Dedifferentiated amniotic fluid mesenchymal stem cell (primary cell): ENCODE measurements at regions not wholly inside any gene's neighbourhood (a gene's known extent, or its start where the extent isn't known, plus 50 kb on each side); places are given as distances from the start of the nearest gene placed in this dataset.

Experiments
- DNase-seq: peaks from one replicate; pipeline ENCODE4 v3.0.0-alpha.2; 2016; ENCODE audit errors: extremely low spot score

DNA sequence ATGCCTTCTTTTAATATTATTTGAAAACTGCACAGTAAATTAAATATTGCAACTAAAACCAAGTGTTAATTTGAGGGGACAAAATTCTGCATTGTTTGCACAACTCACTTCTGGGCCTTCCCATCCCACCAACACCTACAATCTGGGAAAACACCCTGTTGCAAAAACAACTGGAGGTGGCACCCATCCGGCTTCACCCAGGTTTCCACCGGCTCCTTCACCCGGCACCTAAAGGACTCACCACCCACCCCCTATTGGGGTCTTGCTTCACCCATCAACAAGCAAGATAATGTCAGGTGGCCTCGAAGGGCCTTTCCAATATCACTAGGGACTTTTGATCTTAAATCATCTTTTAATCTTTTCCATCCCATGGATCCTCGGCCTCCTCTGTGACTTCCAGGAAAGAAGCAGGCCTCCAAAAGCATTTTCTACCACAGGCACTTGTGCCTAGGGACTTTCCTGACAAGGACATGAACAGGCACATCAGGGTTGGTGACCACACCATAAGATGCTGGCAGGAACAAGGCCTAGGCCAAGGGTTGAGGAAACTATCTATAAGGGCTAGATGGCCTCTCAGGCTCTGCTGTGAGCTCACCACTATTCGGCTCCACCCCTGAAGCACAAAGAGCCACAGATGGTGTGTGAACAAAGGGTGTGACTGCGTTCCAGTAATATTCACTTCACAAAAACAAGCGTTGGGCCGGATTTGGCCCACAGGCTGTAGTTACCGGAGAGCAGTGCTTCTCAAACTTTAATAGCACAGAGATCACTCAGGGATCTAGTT, 205.1 kb downstream of the AUH start:
- DNase-seq, result no peak

DNA sequence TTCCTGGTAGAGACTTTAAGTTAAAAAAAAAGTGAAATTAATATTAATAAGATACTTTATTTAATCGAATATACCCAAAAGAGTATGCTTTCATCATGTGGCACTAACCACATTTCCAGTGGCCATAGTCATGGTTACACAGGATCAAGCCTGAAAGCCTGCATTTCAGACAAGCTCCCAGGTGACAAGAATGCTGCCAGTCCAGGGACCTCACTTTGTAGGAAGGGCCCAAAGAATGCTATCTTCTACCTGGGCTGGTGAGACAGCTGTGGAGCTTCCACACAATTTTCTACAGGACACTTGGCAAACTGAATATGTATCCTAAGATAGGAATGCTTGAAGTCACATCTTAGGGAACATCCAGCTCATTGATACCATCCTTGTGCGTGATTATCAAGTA, 203.8 kb downstream of the AUH start:
- DNase-seq, result no peak

DNA sequence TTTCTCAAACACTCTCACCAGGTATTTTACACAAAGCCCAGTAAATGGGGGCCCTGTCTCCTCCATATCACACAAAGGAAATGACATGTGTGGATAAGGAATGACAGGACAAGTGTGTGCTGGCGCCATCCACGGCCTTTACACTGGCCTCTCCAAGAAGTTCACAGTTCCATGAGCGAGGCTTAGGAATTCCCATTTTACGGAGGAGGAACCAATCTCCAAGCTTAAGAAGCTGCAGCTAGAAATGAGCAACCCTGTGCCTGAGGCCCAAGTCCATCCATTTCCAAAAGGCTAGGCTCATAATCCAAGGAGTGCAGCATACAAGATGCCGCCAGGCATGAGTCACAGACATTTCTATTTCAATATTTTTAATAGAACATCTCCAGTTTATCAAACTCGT, 203.4 kb downstream of the AUH start:
- no peak for DNase-seq

DNA sequence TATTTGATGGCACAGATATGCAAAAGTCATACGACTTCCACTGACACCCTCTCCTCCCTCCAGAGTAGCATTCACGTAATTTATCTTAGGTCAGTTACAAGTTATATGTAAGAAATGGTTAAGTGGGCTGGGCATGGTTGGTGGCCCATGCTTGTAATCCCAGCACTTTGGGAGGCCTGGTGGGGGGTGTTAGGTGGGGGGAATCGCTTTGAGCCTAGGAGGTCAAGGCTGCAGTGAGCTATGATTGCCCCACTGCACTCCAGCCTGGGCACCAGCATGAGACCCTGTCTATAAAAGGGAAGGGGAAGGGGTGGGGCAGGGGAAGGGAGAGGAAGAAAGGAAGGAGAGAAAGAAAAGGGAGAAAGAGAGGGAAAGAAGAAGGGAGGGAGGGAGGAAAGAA, 202.8 kb downstream of the AUH start:
- DNase-seq, result no peak

DNA sequence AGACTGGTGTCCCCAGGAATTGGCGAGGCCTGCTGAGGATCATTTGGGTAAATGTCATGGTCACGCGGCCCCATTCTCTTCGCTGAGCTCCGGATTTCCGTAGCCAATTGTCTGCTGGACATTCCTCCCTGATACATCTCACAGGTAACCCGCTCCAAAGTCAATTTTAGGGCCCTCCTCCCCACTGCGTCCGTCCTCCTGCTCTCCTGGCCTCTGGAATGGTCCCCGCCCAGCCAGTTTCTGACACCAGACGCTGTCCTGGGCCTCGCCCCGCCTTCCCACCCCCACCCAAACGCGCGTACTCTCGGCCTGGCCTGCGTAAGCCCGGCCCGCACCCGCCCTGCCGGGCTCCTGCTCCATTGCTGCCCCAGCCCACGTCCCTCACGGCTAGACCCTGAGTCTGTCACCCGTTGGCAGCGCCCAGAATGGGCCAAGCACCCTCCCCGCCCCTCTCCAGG, 202.0 kb downstream of the AUH start:
- DNase-seq, result no peak

DNA sequence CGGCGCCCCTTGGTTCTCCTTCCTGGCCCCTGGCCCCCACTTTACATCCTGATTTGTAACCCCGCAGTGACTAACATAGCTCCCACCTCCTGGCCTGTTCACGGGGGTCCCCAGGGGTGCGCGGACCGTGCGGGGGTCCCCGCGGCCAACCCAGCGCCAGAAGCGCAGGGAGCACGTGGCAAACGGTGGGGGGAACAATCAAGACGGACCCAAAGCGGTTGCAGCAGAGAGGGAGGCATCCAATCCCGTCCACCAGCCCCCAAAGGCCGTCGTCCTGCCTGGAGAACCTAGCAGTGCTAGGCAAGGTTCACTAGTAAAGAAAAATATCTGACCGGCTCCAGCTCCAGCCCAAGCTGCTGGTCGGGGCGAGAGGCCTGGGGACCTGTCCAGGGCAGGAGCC, 201.5 kb downstream of the AUH start:
- no peak for DNase-seq

DNA sequence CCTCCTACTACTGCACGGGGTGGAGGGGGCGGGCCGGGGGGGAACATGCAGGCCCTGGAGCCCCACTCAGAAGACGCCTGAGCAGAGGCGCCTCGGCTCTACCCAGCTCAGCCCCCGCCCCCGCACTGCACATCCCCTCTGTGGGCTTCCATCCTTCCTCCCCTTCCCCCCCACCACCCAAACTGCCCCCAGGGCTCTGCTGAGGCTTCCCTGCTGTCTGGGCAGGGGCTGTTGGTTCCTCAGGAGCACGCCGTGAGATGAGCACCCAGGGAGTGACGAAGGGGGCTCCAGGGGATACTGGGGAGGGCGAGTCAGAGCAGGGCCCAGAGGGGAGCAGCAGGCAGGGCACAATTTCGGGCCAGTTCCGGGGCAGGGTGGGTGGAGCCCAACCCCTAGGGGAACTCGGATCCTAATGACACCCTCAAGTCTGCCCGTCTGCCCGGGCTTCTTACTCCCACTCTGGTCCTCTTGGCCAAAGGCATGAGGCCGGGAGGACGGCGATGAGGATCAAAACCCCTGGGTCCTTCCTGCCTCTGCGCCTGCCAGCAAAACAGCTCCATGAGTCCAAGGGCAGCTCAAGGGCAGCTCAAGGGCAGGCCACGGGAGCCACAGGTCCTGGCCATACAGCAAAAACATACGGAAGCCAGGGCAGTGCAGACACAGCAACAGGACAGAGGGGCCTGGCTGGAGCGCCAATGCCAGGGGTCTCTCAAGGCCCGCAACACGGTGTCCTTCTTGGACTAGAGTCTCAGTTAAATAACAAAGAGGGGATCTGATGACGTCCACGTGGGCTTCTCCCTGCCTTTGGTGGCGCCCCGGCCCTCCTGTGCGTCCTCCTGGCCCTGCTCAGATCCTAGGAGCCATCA, 200.9 kb downstream of the AUH start:
- no peak for DNase-seq

DNA sequence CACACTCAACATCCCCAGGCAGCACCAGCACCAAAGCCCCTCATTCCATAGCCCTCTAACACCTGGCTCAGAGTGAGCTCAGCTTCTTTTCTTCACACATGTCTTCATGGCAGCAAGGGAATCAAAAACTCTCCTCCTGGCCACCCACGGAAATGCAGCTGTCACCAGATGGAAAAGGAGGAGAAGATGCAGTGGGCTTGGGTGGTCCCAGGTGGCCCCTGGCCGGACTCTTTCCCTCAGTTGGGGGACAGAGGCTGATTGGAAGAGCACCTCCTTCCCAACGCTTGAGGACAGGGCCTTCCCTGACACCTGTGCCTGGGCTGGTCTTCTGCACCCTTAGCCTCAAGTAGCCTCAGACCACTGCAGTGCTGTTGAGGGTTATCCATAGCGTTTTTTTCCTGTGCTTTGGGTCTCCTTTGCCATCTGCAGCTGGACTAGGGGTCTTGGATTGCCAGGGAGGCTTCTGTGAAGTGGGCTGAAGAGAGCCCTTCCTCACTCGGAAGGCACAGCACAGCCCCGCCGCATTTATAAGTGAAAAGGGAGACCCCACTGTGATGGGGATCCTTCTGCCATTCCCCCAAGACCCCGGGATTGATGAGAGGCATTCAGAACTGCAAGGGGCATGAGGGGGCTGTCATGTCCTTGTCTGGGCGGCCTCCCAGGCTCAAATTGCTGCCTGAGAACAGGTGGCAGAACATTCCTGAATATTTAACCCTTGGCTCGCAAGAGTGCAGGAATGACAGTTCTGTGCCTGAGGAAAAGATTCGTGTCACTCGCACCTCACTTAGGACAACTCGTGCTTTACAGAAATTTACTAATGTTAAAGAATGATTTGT, 200.0 kb downstream of the AUH start:
- DNase-seq, result no peak

DNA sequence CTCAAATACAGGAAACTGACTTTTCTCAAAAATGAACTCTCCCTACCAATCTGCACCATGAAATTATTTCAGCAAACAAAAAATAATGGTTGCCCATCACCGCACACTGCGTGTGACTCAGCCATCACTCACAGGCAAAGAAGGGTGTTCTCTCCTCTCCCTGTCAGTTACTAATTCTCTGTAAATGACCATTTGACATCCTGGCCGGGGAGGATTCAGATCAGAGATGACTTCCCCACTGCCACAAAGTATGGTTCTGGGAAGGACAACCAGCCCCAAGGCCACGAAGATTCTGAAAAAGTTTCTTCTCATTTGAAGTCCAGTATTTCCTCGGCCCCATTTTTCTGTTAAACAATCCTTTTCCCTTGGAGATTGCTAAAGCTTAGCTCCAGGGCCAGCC, 199.4 kb downstream of the AUH start:
- no peak for DNase-seq

DNA sequence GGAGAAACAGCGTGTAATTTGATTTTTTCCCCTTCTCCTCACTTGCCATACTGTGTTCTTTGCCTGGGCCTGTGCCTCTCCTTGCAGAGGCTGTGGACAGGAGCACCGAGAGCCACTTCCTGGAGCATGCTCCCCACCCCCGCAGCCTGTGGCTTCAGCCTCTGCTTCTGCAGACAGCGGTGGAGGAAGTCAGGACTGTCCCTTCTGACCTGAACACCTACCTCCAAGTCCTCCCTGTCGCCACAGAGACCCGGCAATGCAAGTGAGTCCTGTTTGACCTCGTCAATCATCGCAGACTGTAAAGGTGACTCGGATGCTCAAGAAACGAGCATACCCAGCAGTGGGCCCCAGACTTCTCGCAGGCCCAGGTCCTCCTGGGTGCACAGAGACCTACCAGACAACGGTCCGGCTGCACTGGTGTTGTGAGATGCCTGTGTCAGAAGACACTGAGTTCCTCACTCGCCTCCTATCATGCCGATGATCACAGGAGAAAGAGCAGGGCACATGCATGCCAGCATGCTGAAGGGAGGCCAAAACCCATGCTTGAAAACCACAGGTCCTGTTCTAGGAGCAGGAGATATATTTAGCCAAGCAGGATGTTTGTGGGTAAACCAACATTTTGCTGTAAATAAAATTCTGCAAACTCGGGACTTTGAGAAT, 198.8 kb downstream of the AUH start:
- DNase-seq, result no peak

DNA sequence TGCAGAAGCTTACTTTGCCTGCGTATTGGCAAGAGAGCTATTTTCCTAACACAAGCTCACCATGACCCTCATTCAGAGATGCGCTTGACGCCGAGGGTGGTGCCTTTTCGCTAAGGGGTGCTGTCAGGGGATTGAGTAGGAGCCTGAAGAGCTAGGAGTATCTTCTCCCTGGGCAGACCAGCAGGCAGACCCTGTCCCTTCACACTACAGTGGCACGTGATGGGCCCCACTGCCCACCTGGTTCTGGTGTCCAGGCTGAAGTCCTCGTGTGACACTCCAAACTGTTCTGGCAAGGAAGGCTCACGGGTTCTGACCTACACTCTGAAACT, 198.3 kb downstream of the AUH start:
- no peak for DNase-seq

DNA sequence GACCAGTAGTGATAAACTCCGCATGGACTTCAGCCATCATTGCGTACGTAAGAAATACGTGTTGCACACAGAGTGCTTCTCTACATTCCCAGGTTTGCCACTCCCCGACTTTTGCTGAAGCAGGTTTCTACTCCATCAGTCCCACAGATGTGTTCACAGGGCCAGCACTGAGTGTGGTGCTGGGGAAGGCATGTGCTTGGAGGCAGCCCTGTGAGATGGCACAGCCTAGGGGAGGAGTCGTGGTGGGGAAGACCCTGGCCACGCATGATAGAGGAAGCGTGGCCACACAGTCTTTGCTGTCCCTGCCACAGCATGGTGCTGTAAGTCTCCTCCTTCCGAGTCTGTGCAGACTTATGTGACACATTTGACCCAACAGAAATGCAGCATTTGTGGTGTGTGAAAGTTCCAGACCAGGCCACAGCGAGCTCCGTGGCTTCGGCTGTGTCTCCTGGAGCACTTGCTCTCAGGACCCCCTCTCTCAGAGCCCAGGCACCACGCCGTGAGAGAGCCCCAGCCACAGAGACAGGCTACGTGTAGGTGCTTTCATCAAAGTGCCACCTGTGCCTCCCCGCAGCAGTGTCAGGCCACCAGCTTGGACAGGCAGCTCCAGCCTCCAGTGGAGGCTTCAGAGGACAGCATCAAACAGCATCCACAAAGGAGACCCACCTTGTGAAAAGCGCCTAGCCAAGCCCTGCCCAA, 197.8 kb downstream of the AUH start:
- DNase-seq, result no peak
